ENCODE measurements at regions not wholly inside any gene's neighbourhood (a gene's known extent, or its start where the extent isn't known, plus 50 kb on each side); places are given as distances from the start of the nearest gene placed in this dataset.

GRCh38 chr12:114512351-114512750 is 106.4 kb upstream of the TBX5 start:
- no peak for TF ChIP-seq POLR2AphosphoS5 (IDR thresholded peaks at IDR 0.05; ENCODE audit: low read depth, low read length)
- TF ChIP-seq POLR2A (IDR thresholded peaks at IDR 0.05; ENCODE audit: low read depth, low read length) = no peak

Measured in GM12892 (cell line).